ENCODE measurements at regions not wholly inside any gene's neighbourhood (a gene's known extent, or its start where the extent isn't known, plus 50 kb on each side); places are given as distances from the start of the nearest gene placed in this dataset.
"Not testable (repeated sequence)": the region's sequence is repeated elsewhere in the genome, so short reads cannot be mapped to it uniquely, and the experiment has no call there.

DNA sequence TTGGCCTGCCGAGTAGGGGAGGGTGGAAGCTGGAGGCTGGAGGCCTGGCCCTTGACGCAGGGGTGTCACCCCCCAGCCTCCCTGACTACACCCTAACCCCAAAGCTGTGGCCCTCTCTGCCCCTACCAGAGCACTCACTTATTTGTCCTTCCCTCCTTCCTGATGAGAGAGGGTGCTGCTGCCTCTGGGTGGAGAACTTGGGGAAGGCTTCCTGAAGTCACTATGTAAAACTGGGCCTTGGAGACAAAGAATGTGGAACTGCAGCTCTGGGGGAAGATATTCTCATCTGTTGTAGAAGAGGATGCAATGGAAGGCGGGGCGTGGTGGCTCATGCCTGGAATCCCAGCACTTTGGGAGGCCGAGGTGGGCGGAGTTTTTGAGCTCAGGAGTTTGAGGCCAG lies 485.2 kb downstream of the ZNF536 start:
- DNase-seq = no peak

DNA sequence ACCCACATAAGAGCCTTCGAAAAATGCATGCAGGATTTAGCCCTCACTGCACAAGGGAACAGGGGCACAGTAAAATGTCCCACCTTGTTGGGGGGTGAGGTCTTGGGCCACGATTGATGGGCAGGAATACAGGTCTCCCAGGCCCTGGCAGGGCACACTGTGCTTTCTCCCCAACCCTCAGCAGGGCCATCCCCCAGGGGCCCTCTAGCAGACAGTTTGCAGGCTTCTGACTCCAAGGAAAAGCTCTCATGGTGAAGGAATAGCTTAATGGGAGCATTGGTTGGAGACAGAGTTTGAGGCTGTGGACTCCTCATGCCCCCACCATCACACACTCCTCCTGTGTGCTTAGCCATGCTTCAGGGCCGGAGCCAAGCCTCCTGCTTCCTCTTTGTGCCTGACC lies 484.6 kb downstream of the ZNF536 start:
- no peak for DNase-seq

DNA sequence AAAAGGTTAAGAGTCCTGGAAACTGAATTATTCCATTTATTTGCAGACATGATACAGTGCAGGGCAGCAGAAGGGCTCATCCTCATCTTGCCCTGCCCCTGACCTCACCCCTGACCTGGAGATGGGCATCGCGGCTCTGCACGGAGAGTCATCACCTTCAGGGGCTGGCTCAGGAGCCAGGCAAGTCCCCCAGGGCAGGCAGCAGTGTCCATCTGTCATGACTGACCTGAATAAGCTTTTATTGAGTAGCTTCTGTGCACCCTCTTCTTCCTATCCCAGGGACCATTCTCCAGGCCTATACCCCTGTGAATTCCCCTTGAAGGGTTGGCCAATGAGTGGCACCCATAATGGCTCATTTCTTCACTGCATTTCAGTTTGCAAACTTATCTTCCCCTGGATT lies 484.2 kb downstream of the ZNF536 start:
- no peak for DNase-seq

DNA sequence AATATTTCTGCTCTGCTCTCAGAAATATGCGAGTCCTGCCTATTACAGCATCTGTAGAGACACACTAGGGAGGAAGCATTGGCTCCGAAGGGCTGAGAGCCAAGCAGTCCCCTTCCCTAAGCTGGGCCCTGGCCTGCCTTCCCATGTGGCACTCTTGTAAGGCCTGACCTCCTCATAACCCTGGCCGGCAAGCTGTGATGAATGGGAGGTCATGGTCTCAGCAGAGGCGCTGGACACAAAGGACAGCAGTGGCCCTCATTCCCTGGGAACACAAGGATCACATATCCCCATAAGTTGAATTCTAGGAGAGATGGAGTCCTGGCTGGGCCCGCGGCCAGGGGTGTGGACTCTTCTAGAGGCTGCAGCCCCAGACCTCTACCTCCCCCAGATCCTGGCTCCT lies 483.3 kb downstream of the ZNF536 start:
- DNase-seq = no peak

DNA sequence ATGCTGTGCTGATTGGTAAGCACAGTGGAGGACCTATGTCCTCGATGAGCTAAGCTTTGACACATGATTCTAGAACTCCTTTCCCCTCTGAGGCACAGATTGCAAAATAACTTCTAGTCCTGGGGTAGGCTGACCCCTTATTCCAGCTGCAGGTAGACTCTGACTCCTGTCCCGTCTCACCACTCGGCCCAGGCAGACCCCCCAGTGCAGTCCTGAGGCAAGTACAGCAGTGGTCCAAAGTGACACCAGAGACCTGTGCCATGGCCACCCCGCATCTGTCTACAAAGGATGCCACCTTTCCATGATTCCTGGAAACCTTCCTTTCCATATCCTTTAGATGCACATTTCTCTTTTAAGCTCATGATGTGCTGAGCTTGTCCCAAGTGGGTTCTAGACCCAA lies 482.5 kb downstream of the ZNF536 start:
- no peak for DNase-seq

DNA sequence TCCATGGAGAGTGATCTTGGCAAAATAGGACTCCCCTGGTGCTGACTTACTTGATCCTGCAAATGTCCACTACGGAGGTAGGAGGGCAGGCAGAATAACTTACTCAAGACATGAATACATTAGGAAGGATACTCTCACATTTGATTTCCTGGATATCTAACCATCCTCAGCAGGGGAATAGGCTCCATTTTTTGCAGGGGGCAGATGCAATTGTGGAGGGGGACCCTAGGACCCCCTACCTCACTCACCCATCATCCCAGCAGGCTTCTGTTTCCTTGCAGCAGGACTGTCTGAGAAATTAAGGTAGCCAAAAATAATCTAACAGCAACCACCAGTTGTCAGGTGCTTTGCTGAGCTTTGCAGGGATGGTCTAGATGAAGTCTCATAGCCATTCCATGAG lies 482.0 kb downstream of the ZNF536 start:
- DNase-seq = no peak

DNA sequence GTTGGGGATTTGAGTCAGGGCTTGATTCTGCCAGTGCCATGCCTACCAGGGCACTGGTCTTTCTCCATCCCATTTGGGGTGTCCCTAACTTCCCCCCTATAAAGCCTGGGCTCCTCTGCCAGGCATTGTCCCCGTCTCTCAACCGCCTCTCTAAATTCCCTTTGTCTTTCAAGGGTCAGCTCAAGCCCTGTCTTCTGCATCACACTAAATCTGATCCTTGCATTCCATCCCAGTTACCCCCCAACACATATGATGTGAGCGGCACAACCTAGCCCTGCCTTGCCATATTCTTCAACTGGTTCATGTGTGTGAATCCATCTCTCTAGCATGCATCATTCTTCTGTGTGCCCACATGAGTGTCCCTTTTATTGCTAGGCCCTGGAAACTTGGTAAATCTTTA lies 480.9 kb downstream of the ZNF536 start:
- DNase-seq = no peak

DNA sequence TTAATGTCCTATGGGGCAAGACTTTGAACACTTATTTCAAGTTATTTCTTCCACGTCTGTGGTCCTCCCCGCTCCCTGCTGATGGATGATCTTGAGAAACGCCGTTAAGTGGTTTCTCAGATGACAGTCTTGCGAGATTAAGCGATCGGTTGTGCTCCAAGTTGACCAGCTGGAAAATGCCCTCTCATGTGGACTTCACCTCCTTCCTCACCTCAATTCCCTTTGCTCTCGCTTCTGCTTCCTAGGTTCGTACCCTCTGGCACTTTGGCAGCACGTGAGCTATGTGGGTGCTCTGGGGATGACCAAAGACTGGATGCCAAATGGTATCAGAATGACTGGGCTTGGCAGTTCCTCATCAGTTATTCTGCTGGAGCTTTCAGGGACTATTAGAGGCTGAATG lies 480.0 kb downstream of the ZNF536 start:
- DNase-seq = no peak

DNA sequence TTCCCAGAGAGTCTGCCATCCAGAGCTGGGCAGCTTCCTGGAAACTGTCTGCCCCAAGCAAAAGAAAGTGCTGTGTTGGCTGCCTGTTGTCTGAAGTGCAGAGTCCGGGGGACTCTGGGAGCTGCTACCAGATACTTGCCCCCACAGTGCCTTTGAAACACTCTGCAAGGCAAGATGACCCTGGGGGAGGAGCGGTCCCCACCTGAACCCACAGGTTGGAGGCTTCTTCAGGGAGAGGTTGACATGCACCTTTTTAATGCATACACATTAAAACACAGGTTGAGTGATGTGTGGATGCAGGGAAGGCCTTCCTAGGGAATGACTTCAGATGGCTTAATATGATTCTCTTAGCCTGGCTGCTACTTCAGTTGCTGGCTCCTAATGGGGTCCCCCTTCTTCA lies 479.5 kb downstream of the ZNF536 start:
- DNase-seq = no peak

DNA sequence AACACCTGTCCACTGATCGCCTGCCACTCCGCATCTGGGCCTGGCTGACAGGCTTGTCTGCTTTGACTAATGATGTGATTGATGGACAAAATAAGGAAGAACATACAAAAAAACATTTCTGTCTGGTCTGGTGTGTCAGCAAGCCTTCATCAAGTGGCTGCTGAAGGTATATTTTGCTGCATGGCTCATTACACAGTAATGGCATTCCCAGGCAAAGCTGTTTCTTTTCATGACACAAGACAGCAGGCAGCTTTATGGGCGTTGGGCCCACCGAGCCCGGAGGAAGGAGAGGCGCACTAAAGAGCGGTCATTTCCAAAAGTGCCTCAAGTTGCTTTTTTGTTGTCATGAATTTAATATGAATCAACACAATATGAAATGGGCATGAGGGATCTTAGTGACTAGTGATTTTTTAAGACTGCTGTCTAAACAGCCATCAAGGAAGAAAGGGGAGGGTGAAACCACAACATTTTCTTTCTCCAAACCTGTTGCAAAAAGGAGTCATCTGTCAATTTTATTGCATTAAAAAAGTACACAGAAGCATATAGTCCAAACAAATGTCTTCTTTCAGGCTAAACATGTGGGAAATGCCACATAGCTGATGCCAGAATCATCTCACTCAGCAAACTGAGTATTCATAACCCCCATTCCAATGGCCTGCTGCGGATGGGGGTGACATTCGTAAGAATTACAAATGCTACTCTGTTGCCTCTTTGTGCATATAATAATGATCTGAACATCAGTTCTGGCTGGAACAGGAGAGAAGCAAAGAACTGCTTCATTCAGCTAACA lies 476.6 kb downstream of the ZNF536 start:
- DNase-seq = no peak

DNA sequence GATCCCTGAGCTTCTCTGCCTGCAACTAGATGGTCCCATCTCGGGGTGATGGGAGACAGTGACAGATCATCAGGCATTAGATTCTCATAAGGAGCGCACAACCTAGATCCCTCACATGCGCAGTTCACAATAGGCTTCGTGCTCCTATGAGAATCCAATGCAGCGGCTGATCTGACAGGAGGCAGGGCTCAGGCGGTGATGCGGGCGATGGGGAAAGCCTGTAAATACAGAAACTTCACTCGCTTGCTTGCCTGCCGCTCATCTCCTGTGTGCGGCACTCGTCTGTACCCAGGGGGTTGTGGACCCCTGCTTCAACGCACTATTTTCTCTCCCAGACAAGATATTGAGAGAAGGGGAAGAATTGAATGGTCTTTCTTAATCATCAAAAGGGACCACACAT lies 473.9 kb downstream of the ZNF536 start:
- DNase-seq = no peak

DNA sequence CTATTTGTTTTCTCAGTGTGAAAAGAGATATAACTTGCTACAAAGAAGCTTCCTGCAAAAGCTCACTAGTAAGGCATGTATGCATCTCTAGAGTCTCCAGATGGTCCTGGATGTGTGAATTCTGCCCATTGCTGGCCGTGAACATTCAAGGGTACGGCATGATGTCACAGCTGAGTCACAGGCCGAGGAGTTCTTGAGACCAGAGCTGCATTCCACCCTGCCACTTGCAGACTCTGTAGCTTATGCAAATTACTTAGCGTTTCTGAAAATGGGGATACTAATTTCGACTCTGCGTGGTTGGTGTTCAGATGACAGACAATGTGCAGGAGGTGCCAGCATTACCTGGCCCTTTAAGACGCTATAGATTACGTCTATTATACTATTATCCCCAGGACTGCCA lies 470.7 kb downstream of the ZNF536 start:
- DNase-seq = no peak

DNA sequence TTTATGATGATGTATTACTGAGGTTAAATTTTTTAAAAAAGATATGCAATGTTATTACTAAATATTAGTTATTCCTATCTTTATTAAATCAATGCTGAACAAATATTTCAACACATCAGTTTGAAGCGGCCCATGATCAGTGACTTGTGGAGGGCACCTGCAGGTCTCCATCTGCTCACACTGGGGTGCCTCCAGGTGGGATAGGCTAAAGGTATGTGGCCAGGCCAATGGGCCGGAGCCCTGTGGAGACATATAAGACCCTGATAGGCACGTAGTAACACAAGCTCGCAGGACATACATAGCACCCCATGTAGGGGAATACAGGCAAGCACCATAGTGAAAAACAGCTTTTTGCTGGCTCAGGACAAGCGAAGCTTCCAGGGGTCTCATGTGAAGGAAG lies 469.8 kb downstream of the ZNF536 start:
- no peak for DNase-seq

DNA sequence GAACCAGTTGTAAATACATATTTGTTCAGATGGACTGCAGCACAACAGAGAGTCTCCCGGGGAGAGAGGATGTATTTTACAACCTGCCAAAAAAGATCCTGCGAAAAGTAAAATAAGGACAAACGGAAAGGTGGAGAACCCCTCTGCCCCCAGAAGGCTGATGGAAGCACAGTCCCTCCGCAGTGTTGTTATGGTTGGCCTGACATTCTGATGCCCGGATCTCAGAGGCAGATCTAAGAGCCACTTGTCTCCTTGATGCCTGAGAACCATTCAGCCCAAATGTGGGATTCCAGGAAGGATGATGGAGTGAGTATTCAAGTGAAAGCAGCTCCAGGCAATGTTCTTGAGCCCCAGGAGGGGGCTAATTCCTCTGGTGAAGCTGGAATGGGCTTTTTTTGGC lies 458.7 kb downstream of the ZNF536 start:
- DNase-seq = no peak

DNA sequence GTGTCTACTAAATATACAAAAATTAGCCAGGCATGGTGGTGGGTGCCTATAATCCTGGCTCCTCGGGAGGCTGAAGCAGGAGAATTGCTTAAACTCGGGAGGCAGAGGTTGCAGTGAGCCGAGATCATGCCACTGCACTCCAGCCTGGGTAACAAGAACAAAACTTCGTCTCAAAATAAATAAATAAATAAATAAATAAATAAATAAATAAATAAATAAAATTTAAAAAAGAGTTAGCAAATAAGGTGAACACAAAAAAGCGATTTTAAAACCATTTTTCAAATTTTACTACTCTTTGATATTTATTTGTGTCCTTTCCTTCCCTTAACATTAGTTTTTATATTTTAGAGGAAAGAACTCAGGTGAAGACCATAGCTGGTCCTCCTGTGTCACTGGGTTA lies 453.3 kb downstream of the ZNF536 start:
- DNase-seq = not testable (repeated sequence)

DNA sequence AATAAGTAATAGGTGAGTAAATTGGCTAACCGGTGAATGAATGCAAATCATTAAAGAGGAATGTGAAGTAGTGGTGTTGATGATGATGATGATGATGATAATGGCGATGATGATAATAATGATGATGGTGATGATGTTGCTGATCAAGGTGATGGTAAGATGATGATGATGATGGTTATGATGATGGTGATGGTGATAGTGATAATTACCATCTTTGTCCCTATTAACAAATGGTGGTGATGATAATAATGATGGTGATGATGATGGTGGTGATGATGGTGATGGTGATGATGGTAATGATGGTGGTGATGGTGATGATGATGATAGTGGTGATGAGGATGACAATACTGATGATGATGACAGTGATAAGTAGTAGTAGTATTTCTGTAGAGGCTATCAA lies 452.6 kb downstream of the ZNF536 start:
- DNase-seq = no peak

DNA sequence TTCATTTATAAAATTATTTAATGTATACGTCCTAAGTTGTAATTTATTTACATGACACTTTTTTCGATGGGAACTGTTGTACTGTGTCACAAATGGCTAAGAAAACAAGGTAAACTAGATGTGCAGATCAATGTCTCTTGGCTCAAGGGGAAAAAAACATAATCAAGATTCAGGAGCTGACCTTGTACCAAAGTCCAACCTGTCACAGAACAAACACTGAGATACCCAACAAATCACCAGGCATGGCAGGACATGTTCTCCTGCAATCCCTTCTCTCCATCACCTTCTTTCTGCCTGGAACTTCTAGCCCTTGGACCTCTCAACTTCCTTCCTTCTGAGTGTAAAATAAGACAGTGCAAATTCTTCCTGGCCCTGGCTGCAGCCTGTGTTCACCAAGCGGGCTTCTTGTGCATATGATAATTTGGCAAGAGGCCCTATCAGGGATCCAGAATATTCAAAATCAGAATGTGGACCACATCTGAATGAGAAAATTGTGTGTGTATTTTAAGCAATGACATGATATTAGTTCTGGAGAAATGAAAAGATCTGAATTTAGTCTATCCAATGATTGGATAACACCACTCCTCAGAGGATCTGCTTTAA lies 445.9 kb downstream of the ZNF536 start:
- DNase-seq = no peak

DNA sequence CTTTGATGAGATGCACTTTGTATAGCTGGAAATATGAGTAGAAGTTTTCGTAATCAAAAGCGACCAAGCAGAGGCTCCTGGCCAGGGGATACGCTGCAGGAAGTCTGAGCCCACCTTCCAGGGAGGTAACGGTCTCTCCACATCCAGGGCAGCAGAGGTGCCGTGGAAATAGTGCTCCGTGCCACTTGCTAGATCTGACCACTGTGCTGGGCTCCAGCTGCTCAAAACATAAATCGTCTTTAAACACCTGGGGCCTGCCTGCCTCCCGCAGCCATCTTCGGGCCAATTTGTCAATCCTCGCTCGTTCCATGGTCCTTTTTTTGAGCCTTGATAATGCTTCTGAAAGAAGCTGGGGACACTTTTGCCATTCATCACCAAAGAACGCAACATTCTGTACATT lies 445.0 kb downstream of the ZNF536 start:
- DNase-seq = no peak

DNA sequence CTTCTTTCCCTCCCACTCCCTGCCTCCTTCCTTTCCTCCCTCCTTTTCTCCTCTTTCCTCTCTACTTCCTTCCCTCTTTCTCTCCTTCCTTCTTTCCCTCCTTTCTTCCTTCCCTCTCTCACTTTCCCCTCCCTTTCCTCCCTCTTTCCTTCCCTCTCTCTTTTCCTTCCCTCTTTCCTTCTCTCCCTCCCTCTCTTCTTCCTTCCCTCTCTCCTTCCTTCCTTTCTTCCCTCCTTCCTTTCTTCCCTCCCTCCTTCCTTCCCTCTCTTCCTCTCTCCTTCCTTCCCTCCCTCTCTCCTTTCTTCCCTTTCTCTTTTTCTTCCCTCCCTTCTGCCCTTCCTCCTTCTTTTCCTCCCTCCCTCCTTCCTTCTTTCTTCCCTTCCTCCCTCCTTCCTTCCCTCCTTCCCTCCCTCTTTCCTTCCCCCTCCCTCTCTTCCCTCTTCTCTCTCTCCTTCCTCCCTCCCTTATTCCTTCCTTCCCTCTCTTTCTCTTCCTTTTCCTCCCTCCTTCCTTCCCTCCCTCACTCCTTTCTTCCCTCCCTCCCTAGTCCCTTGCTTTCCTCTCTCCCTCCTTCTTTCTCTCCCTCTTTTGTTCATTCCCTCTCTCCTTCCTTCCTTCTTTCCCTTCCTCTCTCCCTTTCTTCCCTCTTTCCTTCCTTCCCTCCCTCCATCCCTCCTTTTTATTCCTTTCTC lies 443.9 kb downstream of the ZNF536 start:
- no peak for DNase-seq

DNA sequence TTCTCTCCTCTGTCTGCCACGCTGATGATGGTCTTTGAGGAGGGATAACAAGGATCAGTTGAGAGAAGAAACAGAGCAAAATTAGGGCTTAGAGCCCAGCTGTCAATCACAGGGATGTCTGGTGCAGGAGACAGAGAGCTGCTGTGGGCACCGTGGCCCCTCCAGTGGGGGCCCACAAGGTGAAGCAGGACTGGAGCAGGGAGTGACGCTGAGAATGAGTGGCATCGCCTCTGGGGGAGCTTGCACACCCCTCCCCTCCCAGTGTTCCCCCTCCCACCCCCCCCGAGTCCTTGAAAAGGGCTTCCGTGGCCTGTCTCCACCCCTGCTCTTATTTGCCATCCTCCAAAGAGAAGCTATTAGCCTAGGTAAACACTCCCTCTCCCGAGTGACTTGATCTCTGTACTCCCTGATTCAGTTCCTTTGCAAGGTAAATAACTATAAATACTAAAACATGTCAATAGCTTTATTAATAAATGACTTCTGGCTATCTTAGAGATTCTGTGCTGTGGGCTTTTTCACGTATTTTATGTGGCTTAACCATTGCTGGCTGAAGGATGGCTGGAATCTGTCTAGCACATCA lies 440.0 kb downstream of the ZNF536 start:
- no peak for DNase-seq

DNA sequence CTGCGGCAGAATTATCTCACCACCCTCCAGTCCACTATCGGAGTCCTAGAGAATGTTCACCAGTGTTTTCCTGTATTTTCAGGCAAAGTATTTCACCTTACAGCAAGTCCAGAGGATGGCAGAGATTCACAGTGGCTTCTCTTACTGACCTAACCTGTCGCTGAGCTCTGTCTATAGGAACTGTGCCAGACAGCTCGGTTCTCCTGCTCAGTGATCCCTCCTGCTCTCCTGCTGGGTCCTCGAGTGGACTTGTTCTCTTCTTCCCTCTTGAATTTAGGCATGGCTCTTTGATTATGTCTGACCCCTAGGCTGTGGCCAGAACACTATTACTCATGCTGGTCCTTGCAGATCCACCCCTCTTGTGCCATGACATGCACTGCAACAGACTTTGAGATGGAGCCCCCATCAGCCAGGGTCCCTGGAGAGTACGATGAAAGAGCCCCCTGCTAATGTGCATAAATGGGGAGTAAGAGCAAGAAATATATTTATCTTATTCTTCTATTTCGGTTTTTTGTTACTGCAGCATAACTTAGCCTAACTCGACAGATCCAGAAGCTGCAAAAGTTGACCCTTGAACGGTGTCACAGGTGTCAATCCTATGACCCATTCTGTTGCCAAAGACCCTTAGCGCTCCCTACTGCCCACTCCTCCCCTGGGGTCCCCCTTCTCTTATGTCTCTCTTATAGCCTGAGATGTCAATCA lies 439.4 kb downstream of the ZNF536 start:
- no peak for DNase-seq

DNA sequence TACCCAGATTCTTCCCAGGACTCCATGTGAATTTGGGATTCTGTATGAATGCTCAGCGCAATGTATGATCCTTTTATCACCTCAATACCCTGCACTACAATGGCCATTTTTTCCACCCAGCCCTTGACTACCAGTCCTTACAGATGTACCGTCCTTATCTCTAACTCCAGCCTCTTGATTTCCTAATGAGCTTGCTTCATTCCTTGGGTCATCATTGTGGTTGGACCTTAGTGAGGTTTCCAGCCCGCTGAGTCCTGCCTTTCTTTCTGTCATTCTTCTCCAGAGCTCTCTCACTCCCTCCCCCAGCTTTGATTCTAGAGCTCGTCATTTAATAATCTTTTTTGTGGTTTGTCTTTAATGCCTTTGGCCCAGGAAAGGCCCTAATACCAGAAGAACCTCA lies 438.5 kb downstream of the ZNF536 start:
- DNase-seq = no peak

DNA sequence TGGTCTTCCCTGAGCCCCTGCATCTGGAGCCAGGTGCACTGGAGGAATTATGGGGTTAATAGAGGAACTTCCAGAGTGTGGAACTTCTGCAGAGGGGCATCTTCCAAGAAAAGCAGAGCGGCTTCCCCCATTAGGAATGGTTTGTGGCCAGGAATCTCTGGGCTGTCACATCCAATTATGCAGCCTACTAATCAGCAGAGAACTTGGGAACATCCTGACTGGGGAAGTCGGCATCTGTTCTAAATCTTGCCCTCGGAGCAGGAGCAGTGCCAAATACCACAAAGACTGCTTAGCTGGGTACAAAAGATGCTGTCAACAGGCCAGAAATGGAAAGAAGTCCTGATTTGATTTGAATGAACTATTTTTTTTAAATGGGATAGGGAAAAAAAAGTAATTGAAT lies 435.1 kb downstream of the ZNF536 start:
- no peak for DNase-seq

Data from HCEC 1CT (cell line).